SK-N-SH (cell line): ENCODE measurements at regions not wholly inside any gene's neighbourhood (a gene's known extent, or its start where the extent isn't known, plus 50 kb on each side); places are given as distances from the start of the nearest gene placed in this dataset.

Source experiments
- CTCF ChIA-PET: fragments of 300-600, 350-600 bp; formaldehyde crosslinking; extraction: SDS; loops from one replicate; lab custom pipeline; 2021; lab: Yijun Ruan, JAX
- POLR2A ChIA-PET: fragments of 350-600 bp; sonication (Branson Sonifier 250); formaldehyde crosslinking; extraction: SDS; loops from one replicate; lab custom pipeline; 2020; ENCODE audit warnings: antibody characterized with exemption, inconsistent platforms; lab: Yijun Ruan, JAX
- DNase-seq: peaks from one replicate; pipeline ENCODE4 v3.0.0; 2012
- H2AFZ ChIP-seq: fragments of 200-600 bp; sonication (generic); 2 replicates; pipeline ENCODE4 v1.8.1; 2016; ENCODE audit warnings: antibody characterized with exemption, mild to moderate bottlenecking, low read depth
- H3F3A ChIP-seq: fragments of 200-600 bp; sonication (generic); replicated peaks from 2 replicates; pipeline ENCODE3; 2016; ENCODE audit warnings: antibody characterized with exemption, mild to moderate bottlenecking; ENCODE audit not compliant: insufficient read depth
- H3K27ac ChIP-seq, 2 experiments: fragments of 200-500 bp in 1 of 2; fragments of 200-600 bp in 1 of 2; sonication (Bioruptor generic) in 1 of 2; sonication (generic), shearing (Covaris generic) in 1 of 2; 2 replicates each; pipeline versions ENCODE4 v1.5.1 to v1.6.1; 2014 to 2016; ENCODE audit warnings: low read depth in 2 of 2, inconsistent platforms in 1 of 2, low read length in 1 of 2, mild to moderate bottlenecking in 1 of 2, mixed read lengths in 1 of 2
- H3K27me3 ChIP-seq: fragments of 200-600 bp; sonication (generic), shearing (Covaris generic); 2 replicates; pipeline ENCODE4 v1.6.1; 2016; ENCODE audit warnings: mixed run types; ENCODE audit not compliant: insufficient read depth
- H3K36me3 ChIP-seq, 2 experiments: fragments of 200-500 bp in 1 of 2; fragments of 200-600 bp in 1 of 2; sonication (Bioruptor generic) in 1 of 2; sonication (generic) in 1 of 2; replicated peaks in 1 of 2; 2 replicates each; pipeline versions ENCODE3 to v1.5.1; 2014 to 2016; ENCODE audit warnings: low read length in 1 of 2, mild to moderate bottlenecking in 1 of 2; ENCODE audit not compliant: insufficient read depth in 2 of 2, control insufficient read depth in 1 of 2
- H3K4me1 ChIP-seq, 2 experiments: fragments of 200-500 bp in 1 of 2; fragments of 200-600 bp in 1 of 2; sonication (Bioruptor generic) in 1 of 2; sonication (generic), shearing (Covaris generic) in 1 of 2; 2 replicates each; pipeline versions ENCODE4 v1.5.1 to v1.6.1; 2014 to 2016; ENCODE audit warnings: low read depth in 1 of 2, low read length in 1 of 2, mixed run types in 1 of 2; ENCODE audit not compliant: insufficient read depth in 2 of 2, control insufficient read depth in 1 of 2
- H3K4me2 ChIP-seq: fragments of 200-600 bp; sonication (generic), shearing (Covaris generic); 2 replicates; pipeline ENCODE4 v1.6.1; 2017; ENCODE audit warnings: mixed run types
- H3K4me3 ChIP-seq, 2 experiments: fragments of 200-500 bp in 1 of 2; fragments of 200-600 bp in 1 of 2; sonication (Bioruptor generic) in 1 of 2; sonication (generic), shearing (Covaris generic) in 1 of 2; 2 replicates each; pipeline versions ENCODE4 v1.5.1 to v1.8.1; 2014 to 2016; ENCODE audit warnings: low read depth in 2 of 2, inconsistent platforms in 1 of 2, low read length in 1 of 2, mild to moderate bottlenecking in 1 of 2, mixed read lengths in 1 of 2, moderate library complexity in 1 of 2
- H3K79me2 ChIP-seq: fragments of 200-600 bp; sonication (generic); 2 replicates; pipeline ENCODE4 v1.8.1; 2017; ENCODE audit warnings: mild to moderate bottlenecking; ENCODE audit not compliant: insufficient read depth
- H3K9ac ChIP-seq: fragments of 200-600 bp; sonication (generic); 2 replicates; pipeline ENCODE4 v1.6.1; 2017; ENCODE audit warnings: mixed run types
- H3K9me2 ChIP-seq: fragments of 200-600 bp; sonication (generic); 2 replicates; pipeline ENCODE4 v1.6.1; 2017; ENCODE audit warnings: mixed run types
- H3K9me3 ChIP-seq: fragments of 200-600 bp; sonication (generic); 2 replicates; pipeline ENCODE4 v1.6.1; 2017; ENCODE audit warnings: mixed run types, mild to moderate bottlenecking, moderate library complexity
- H4K20me1 ChIP-seq: fragments of 200-600 bp; sonication (generic); 2 replicates; pipeline ENCODE4 v1.6.1; 2017; ENCODE audit warnings: mild to moderate bottlenecking, mixed run types; ENCODE audit not compliant: insufficient read depth
- CHD2 ChIP-seq: fragments of 150-350 bp; IDR thresholded peaks from 2 replicates; pipeline ENCODE4 v1.6.1; 2018; ENCODE audit warnings: low read length; ENCODE audit not compliant: partially characterized antibody
- ELF1 ChIP-seq: IDR thresholded peaks from 2 replicates; pipeline ENCODE4 v1.4.0; 2012
- EP300 ChIP-seq, 2 experiments: IDR thresholded peaks; 2 replicates each; pipeline versions ENCODE4 v1.4.0 to v1.6.1; 2012; ENCODE audit warnings: borderline replicate concordance in 1 of 2, low read depth in 1 of 2, low read length in 1 of 2
- EZH2phosphoT487 ChIP-seq: fragments of 200-600 bp; sonication (generic); IDR thresholded peaks from 2 replicates; pipeline ENCODE4 v1.6.1; 2017; ENCODE audit warnings: low read depth, mixed run types, mild to moderate bottlenecking, antibody characterized with exemption, moderate library complexity, borderline replicate concordance
- FOXJ3 ChIP-seq: sonication (generic); formaldehyde crosslinking; IDR thresholded peaks from 2 replicates; pipeline ENCODE4 v1.5.1; 2020; ENCODE audit warnings: mild to moderate bottlenecking, missing genetic modification reagents
- FOXM1 ChIP-seq: IDR thresholded peaks from 2 replicates; pipeline ENCODE4 v1.4.0; 2012; ENCODE audit warnings: low read depth, mild to moderate bottlenecking
- GABPA ChIP-seq: IDR thresholded peaks from 2 replicates; pipeline ENCODE4 v1.4.0; 2012; ENCODE audit warnings: low read depth, mild to moderate bottlenecking
- JUND ChIP-seq: IDR thresholded peaks from 2 replicates; pipeline ENCODE4 v1.4.0; 2012
- POLR2AphosphoS5 ChIP-seq: IDR thresholded peaks from 2 replicates; pipeline ENCODE4 v1.6.1; 2012; ENCODE audit warnings: low read depth, low read length
- RAD21 ChIP-seq: IDR thresholded peaks from 2 replicates; pipeline ENCODE4 v1.6.1; 2012; ENCODE audit warnings: mild to moderate bottlenecking, low read length
- RXRA ChIP-seq: IDR thresholded peaks from 2 replicates; pipeline ENCODE4 v1.4.0; 2012; ENCODE audit warnings: low read depth, mild to moderate bottlenecking, borderline replicate concordance
- SIN3A ChIP-seq: IDR thresholded peaks from 2 replicates; pipeline ENCODE4 v1.6.1; 2012; ENCODE audit warnings: low read depth, mild to moderate bottlenecking, low read length, moderate library complexity, borderline replicate concordance
- YY1 ChIP-seq: IDR thresholded peaks from 2 replicates; pipeline ENCODE4 v1.4.0; 2012; ENCODE audit warnings: low read depth, mild to moderate bottlenecking
- WGBS: methylation state at CpG from one replicate; pipeline ENCODE4 v1.1.6; 2017; ENCODE audit warnings: low lambda C conversion rate; 5-methylcytosine and 5-hydroxymethylcytosine counted together
- TF ChIP-seq, protein P1 (sequence below): fragments of 150-350 bp; IDR thresholded peaks from 2 replicates; pipeline ENCODE4 v1.6.1; 2016; ENCODE audit warnings: mild to moderate bottlenecking, low read depth, low read length
- TF ChIP-seq, protein P2 (sequence below): IDR thresholded peaks from 2 replicates; pipeline ENCODE4 v1.4.0; 2012; ENCODE audit warnings: low read depth
- TF ChIP-seq, protein P3 (sequence below): IDR thresholded peaks from 2 replicates; pipeline ENCODE4 v1.4.0; 2012; ENCODE audit warnings: low read depth, borderline replicate concordance
- TF ChIP-seq, protein P4 (sequence below): IDR thresholded peaks from 2 replicates; pipeline ENCODE4 v1.4.0; 2012; ENCODE audit warnings: low read depth, borderline replicate concordance

DNA sequence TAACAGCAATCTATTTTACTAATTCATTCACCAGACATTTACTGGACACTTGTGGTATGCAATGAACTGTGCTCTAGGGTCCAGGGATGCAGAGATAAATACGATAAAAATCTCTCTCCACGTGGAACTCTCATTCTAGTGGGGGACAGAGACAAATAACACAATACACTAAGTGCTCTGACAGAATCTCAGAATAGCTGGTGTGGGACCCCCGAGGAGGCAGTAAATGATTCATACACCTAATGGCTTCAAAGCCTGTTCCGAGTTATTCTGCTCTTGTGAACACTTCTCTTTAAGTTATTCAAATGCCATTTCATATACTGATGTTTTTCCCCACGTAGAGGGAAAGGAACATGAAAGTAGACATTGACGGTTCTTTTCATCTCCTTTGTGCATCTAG, 302.0 kb upstream of the PDE4D start:
- Histone ChIP-seq H4K20me1 (no peaks in the 10 kb centered on the region), H2AFZ (no peak overlapping the region; the same call in 1 of the 2 replicates), H3K9me3 (no peaks in the 10 kb centered on the region), H3K36me3 (no peaks in the 10 kb centered on the region), H3K27ac (no peak overlapping the region), H3K4me2 (no peak overlapping the region), H3K9me2 (no peaks in the 10 kb centered on the region), H3K79me2 (no peaks in the 10 kb centered on the region), H3K9ac (no peak overlapping the region), H3F3A (peaks cover 3% of the 10 kb centered on the region), H3K4me1 (0 out of 4 replicates have a peak, but pooled peaks cover 0 to 6% of the 10 kb centered on the region in 2 experiments), H3K27me3 (no peaks in the 10 kb centered on the region), H3K4me3 (no peak overlapping the region)
- no peak for DNase-seq
- WGBS, result 87% methylated on average over 6 of the region's 6 CpGs
- ChIA-PET POLR2A (no interaction called here), CTCF (no interaction called here)
- TF ChIP-seq, protein P1, sequence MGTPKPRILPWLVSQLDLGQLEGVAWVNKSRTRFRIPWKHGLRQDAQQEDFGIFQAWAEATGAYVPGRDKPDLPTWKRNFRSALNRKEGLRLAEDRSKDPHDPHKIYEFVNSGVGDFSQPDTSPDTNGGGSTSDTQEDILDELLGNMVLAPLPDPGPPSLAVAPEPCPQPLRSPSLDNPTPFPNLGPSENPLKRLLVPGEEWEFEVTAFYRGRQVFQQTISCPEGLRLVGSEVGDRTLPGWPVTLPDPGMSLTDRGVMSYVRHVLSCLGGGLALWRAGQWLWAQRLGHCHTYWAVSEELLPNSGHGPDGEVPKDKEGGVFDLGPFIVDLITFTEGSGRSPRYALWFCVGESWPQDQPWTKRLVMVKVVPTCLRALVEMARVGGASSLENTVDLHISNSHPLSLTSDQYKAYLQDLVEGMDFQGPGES, result no peak
- TF ChIP-seq, protein P2, sequence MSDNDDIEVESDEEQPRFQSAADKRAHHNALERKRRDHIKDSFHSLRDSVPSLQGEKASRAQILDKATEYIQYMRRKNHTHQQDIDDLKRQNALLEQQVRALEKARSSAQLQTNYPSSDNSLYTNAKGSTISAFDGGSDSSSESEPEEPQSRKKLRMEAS, result no peak
- TF ChIP-seq EP300 (IDR thresholded peaks at IDR 0.05; ENCODE audit: borderline replicate concordance in 1 of 2, low read depth in 1 of 2, low read length in 1 of 2) (no peak), EZH2phosphoT487 (no peak), YY1 (no peak), POLR2AphosphoS5 (no peak), SIN3A (no peak), FOXM1 (no peak), CHD2 (no peak), RXRA (no peak), GABPA (no peak), FOXJ3 (CRISPR knock-in tag) (no peak), RAD21 (no peak), JUND (no peak), ELF1 (no peak)
- TF ChIP-seq, protein P3, sequence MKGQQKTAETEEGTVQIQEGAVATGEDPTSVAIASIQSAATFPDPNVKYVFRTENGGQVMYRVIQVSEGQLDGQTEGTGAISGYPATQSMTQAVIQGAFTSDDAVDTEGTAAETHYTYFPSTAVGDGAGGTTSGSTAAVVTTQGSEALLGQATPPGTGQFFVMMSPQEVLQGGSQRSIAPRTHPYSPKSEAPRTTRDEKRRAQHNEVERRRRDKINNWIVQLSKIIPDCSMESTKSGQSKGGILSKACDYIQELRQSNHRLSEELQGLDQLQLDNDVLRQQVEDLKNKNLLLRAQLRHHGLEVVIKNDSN, result no peak
- TF ChIP-seq, protein P4, sequence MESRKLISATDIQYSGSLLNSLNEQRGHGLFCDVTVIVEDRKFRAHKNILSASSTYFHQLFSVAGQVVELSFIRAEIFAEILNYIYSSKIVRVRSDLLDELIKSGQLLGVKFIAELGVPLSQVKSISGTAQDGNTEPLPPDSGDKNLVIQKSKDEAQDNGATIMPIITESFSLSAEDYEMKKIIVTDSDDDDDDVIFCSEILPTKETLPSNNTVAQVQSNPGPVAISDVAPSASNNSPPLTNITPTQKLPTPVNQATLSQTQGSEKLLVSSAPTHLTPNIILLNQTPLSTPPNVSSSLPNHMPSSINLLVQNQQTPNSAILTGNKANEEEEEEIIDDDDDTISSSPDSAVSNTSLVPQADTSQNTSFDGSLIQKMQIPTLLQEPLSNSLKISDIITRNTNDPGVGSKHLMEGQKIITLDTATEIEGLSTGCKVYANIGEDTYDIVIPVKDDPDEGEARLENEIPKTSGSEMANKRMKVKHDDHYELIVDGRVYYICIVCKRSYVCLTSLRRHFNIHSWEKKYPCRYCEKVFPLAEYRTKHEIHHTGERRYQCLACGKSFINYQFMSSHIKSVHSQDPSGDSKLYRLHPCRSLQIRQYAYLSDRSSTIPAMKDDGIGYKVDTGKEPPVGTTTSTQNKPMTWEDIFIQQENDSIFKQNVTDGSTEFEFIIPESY, result no peak
